ENCODE measurements at regions not wholly inside any gene's neighbourhood (a gene's known extent, or its start where the extent isn't known, plus 50 kb on each side); places are given as distances from the start of the nearest gene placed in this dataset.

DNA sequence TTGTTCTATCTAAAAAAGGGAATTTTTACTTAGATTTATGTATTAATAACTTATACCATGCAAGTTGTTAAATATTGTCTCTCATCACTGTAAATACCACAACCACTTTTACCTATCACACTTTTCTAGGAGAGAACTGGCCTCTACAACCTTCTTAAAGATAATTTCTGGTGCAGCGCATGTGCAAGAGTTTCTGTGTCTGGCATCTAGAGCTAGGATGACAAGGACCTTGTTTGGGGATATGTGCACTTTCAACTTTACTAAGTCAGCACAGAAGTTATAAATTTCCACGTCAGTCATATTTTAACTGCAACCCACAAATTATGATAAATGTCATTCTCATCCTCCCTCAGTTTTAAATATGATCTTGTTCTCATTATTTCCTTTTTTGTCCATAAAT is 156.9 kb upstream of the ADCY1 start:
- CTCF ChIA-PET: no interaction called here
- POLR2A ChIA-PET: no interaction called here
- Histone ChIP-seq H3K4me1 (ENCODE audit: control insufficient read depth in 1 of 2, insufficient read depth in 2 of 2, low read length in 2 of 2) (no peaks in the 10 kb centered on the region), H3K79me2 (ENCODE audit: insufficient read depth, low read length) (no peaks in the 10 kb centered on the region), H3K4me2 (ENCODE audit: low read length) (no peak overlapping the region), H3K27me3 (ENCODE audit: insufficient read depth, low read length) (peaks cover 43% of the 10 kb centered on the region), H3K36me3 (ENCODE audit: control insufficient read depth in 1 of 2, insufficient read depth in 2 of 2, low read length in 2 of 2) (no peaks in the 10 kb centered on the region), H4K20me1 (ENCODE audit: insufficient read depth) (no peaks in the 10 kb centered on the region), H2AFZ (ENCODE audit: low read depth, low read length, poor library complexity, severe bottlenecking) (no peak overlapping the region), H3K27ac (ENCODE audit: low read depth, low read length) (no peak overlapping the region), H3K4me3 (replicated peaks in 1 of 2; ENCODE audit: low read depth in 1 of 2, low read length in 2 of 2) (no peak overlapping the region), H3K9me2 (ENCODE audit: insufficient read depth) (no peaks in the 10 kb centered on the region), H3K9me3 (ENCODE audit: control insufficient read depth in 1 of 2, insufficient read depth in 1 of 2, low read depth in 1 of 2, low read length in 2 of 2) (no peaks in the 10 kb centered on the region), H3K9ac (ENCODE audit: low read length) (no peak overlapping the region)
- DNase-seq (ENCODE audit: low read depth, low spot score) (no peak), ATAC-seq (no peak)
- RAD21 ChIA-PET (ENCODE audit: low non-redundant PET in 1 of 2, low total read pairs in 2 of 2, uncharacterized antibody in 2 of 2, unreplicated experiment in 2 of 2): no interaction called here
- intact Hi-C loops (cut with micrococcal nuclease): no loop called here
- no TSS peak for BruUV-seq (replicated peaks)
- TF ChIP-seq ZFX (IDR thresholded peaks at IDR 0.05): no peak
- TF ChIP-seq ELF1 (IDR thresholded peaks at IDR 0.05; ENCODE audit: borderline replicate concordance, low read depth): no peak
- TF ChIP-seq, protein P1, sequence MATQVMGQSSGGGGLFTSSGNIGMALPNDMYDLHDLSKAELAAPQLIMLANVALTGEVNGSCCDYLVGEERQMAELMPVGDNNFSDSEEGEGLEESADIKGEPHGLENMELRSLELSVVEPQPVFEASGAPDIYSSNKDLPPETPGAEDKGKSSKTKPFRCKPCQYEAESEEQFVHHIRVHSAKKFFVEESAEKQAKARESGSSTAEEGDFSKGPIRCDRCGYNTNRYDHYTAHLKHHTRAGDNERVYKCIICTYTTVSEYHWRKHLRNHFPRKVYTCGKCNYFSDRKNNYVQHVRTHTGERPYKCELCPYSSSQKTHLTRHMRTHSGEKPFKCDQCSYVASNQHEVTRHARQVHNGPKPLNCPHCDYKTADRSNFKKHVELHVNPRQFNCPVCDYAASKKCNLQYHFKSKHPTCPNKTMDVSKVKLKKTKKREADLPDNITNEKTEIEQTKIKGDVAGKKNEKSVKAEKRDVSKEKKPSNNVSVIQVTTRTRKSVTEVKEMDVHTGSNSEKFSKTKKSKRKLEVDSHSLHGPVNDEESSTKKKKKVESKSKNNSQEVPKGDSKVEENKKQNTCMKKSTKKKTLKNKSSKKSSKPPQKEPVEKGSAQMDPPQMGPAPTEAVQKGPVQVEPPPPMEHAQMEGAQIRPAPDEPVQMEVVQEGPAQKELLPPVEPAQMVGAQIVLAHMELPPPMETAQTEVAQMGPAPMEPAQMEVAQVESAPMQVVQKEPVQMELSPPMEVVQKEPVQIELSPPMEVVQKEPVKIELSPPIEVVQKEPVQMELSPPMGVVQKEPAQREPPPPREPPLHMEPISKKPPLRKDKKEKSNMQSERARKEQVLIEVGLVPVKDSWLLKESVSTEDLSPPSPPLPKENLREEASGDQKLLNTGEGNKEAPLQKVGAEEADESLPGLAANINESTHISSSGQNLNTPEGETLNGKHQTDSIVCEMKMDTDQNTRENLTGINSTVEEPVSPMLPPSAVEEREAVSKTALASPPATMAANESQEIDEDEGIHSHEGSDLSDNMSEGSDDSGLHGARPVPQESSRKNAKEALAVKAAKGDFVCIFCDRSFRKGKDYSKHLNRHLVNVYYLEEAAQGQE (IDR thresholded peaks at IDR 0.05; ENCODE audit: low read depth): no peak
- TF ChIP-seq CBX3 (IDR thresholded peaks at IDR 0.05; ENCODE audit: low read depth): no peak
- TF ChIP-seq SIN3A (IDR thresholded peaks at IDR 0.05; ENCODE audit: low read depth): no peak

DNA sequence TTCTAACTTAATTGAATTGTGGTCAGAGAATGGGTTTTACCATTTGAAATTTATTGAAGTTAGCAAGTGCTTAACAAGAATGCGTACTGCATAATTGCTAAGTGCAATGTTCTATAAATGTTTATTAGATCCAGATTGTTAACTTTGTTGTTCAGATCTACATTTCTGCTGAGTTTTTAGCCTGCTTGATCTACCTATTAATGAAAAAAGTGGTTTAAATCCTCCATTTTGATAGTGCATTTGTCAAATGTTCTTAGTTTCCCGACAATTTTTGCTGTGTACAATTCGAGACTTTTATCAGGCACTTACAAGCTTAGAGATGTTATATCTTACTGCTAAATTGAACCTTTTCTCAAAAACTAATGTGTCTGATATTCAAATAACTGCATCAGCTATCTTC is 156.4 kb upstream of the ADCY1 start:
- no peak overlapping the region for H3K4me3 ChIP-seq (replicated peaks in 1 of 2; ENCODE audit: low read depth in 1 of 2, low read length in 2 of 2)
- no peaks in the 10 kb centered on the region for H3K36me3 ChIP-seq (ENCODE audit: control insufficient read depth in 1 of 2, insufficient read depth in 2 of 2, low read length in 2 of 2)
- H3K4me1 ChIP-seq (ENCODE audit: control insufficient read depth in 1 of 2, insufficient read depth in 2 of 2, low read length in 2 of 2): no peaks in the 10 kb centered on the region
- no peak overlapping the region for H3K27ac ChIP-seq (ENCODE audit: low read depth, low read length)
- intact Hi-C loops (cut with micrococcal nuclease): no loop called here
- H3K9ac ChIP-seq (ENCODE audit: low read length): no peak overlapping the region
- ChIA-PET CTCF (no interaction called here), POLR2A (no interaction called here), RAD21 (ENCODE audit: low non-redundant PET in 1 of 2, low total read pairs in 2 of 2, uncharacterized antibody in 2 of 2, unreplicated experiment in 2 of 2) (no interaction called here)
- no peaks in the 10 kb centered on the region; the same call in 1 of the 2 replicates for H4K20me1 ChIP-seq (ENCODE audit: insufficient read depth)
- no peak overlapping the region for H3K4me2 ChIP-seq (ENCODE audit: low read length)
- BruUV-seq (replicated peaks): no TSS peak
- no peaks in the 10 kb centered on the region for H3K79me2 ChIP-seq (ENCODE audit: insufficient read depth, low read length)
- TF ChIP-seq POLR2AphosphoS5 (IDR thresholded peaks at IDR 0.05; ENCODE audit: low read depth, low read length) (no peak), EGR1 (IDR thresholded peaks at IDR 0.05; ENCODE audit: low read depth) (no peak)
- TF ChIP-seq, protein P2, sequence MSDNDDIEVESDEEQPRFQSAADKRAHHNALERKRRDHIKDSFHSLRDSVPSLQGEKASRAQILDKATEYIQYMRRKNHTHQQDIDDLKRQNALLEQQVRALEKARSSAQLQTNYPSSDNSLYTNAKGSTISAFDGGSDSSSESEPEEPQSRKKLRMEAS (IDR thresholded peaks at IDR 0.05): no peak
- H3K9me3 ChIP-seq (ENCODE audit: control insufficient read depth in 1 of 2, insufficient read depth in 1 of 2, low read depth in 1 of 2, low read length in 2 of 2): no peaks in the 10 kb centered on the region
- peaks cover 43% of the 10 kb centered on the region for H3K27me3 ChIP-seq (ENCODE audit: insufficient read depth, low read length)
- no peaks in the 10 kb centered on the region for H3K9me2 ChIP-seq (ENCODE audit: insufficient read depth)
- H2AFZ ChIP-seq (ENCODE audit: low read depth, low read length, poor library complexity, severe bottlenecking): no peak overlapping the region
- no peak for ATAC-seq
- no peak for DNase-seq (ENCODE audit: low read depth, low spot score)

Measured in HCT116 (cell line).